Coronary artery (tissue), 2 donors: ENCODE measurements at regions not wholly inside any gene's neighbourhood (a gene's known extent, or its start where the extent isn't known, plus 50 kb on each side); places are given as distances from the start of the nearest gene placed in this dataset.
A peak's percentile ranks its signal among the peaks of the same experiment; 100 is the strongest.
"Not testable (repeated sequence)": the region's sequence is repeated elsewhere in the genome, so short reads cannot be mapped to it uniquely, and the experiment has no call there.

Experiments used
- DNase-seq: peaks from one replicate; pipeline ENCODE4 v3.0.0-alpha.2; 2017; ENCODE audit warnings: low spot score
- H3K27ac ChIP-seq, 2 donors: fragments of 200-600 bp; sonication (generic); one replicate each; pipeline ENCODE4 v1.5.1; 2016 to 2019
- H3K4me3 ChIP-seq: fragments of 200-600 bp; sonication (generic); 2 replicates; pipeline ENCODE4 v1.5.1; 2016; ENCODE audit warnings: mild to moderate bottlenecking, moderate library complexity
- CTCF ChIP-seq: fragments of 200-600 bp; sonication (generic); IDR thresholded peaks from one replicate; pipeline ENCODE4 v1.5.1; 2019; ENCODE audit warnings: antibody characterized with exemption

GRCh38 chr4:1589098-1589497, 95.0 kb downstream of the FAM53A start:
- no peak overlapping the region for H3K4me3 ChIP-seq
- no peak for DNase-seq
- TF ChIP-seq CTCF: no peak
- no peak overlapping the region for H3K27ac ChIP-seq

- DNase-seq: no peak
- Histone ChIP-seq H3K27ac (no peak overlapping the region), H3K4me3 (no peak overlapping the region)
- TF ChIP-seq CTCF: no peak
Observed at GRCh38 chr4:1588306-1588705, 95.8 kb downstream of the FAM53A start.

GRCh38 chr4:1584498-1584897, 99.6 kb downstream of the FAM53A start:
- Histone ChIP-seq H3K4me3 (no peak overlapping the region), H3K27ac (no peak overlapping the region)
- DNase-seq: no peak
- no peak for TF ChIP-seq CTCF

- no peak overlapping the region for H3K27ac ChIP-seq
Observed at GRCh38 chr4:1583859-1584258, 100.3 kb downstream of the FAM53A start.

GRCh38 chr4:1583051-1583785, 100.9 kb downstream of the FAM53A start:
- no peak overlapping the region for H3K4me3 ChIP-seq
- no peak for TF ChIP-seq CTCF
- no peak overlapping the region for H3K27ac ChIP-seq
- no peak for DNase-seq

More at GRCh38 chr4:1583859-1584258, 100.3 kb downstream of the FAM53A start:
- no peak overlapping the region for H3K4me3 ChIP-seq
- no peak for TF ChIP-seq CTCF
- no peak for DNase-seq

GRCh38 chr4:1582227-1582626, 101.9 kb downstream of the FAM53A start:
- TF ChIP-seq CTCF: no peak
- no peak for DNase-seq
- Histone ChIP-seq H3K27ac (no peak overlapping the region), H3K4me3 (no peak overlapping the region)

GRCh38 chr4:1581164-1581894, 102.8 kb downstream of the FAM53A start:
- peak; percentile 95 for DNase-seq
- peak overlapping the region in 1 of 2 donors; percentile 42 for H3K27ac ChIP-seq
- H3K4me3 ChIP-seq: not testable (repeated sequence)

GRCh38 chr4:1580692-1581012, 103.5 kb downstream of the FAM53A start:
- DNase-seq, H3K4me3 ChIP-seq: not testable (repeated sequence)
- peak overlapping the region in 1 of 2 donors; percentile 93 for H3K27ac ChIP-seq
